Spleen (tissue), 7 donors: ENCODE measurements at regions not wholly inside any gene's neighbourhood (a gene's known extent, or its start where the extent isn't known, plus 50 kb on each side); places are given as distances from the start of the nearest gene placed in this dataset.

Source experiments
- POLR2AphosphoS5 ChIP-seq, 3 donors: sonication (generic); formaldehyde crosslinking; IDR thresholded peaks; one replicate each; pipeline ENCODE4 v1.5.1; 2017; ENCODE audit warnings: antibody characterized with exemption in 3 of 3
- TF ChIP-seq, protein P1 (sequence below), 11 experiments: fragments of 200-600 bp in 7 of 11; fragments of 450-650 bp in 4 of 11; sonication (generic) in 4 of 11; IDR thresholded peaks in 8 of 11; conservative IDR thresholded peaks in 3 of 11; 1 replicate in 7 of 11; 2 replicates in 4 of 11; pipeline versions ENCODE4 v1.4.0 to v1.8.0; 2016 to 2021; ENCODE audit warnings: antibody characterized with exemption in 11 of 11, inconsistent platforms in 4 of 11, mild to moderate bottlenecking in 1 of 11
- donor health status: DM: no; HTN: no; CAD: no; lungs with moderate emphysema.
- donor health status: DM: no; HTN: no; CAD: no.
- donor health status: DM: no; HTN: no; CAD: no.

DNA sequence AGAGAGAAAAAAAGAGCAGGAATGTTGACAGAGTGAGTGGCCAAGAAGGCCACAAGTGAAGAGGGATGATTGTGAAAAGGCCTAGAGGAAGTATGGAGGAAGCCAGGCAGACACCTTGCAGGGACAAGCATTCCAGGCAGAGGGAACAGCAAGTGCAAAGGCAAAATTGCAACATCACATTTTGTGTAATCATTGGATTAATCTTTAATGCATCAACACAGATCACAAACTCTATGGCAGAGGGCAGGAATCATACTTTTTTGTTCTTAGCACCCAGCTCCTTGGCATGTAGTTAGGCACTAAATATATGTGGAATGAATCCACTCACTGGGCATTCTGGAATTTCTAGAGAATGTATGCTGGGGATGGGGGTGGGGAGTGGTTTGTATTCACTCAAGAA lies 312.1 kb upstream of the PROK2 start:
- TF ChIP-seq, protein P1, sequence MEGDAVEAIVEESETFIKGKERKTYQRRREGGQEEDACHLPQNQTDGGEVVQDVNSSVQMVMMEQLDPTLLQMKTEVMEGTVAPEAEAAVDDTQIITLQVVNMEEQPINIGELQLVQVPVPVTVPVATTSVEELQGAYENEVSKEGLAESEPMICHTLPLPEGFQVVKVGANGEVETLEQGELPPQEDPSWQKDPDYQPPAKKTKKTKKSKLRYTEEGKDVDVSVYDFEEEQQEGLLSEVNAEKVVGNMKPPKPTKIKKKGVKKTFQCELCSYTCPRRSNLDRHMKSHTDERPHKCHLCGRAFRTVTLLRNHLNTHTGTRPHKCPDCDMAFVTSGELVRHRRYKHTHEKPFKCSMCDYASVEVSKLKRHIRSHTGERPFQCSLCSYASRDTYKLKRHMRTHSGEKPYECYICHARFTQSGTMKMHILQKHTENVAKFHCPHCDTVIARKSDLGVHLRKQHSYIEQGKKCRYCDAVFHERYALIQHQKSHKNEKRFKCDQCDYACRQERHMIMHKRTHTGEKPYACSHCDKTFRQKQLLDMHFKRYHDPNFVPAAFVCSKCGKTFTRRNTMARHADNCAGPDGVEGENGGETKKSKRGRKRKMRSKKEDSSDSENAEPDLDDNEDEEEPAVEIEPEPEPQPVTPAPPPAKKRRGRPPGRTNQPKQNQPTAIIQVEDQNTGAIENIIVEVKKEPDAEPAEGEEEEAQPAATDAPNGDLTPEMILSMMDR (IDR thresholded peaks at IDR 0.05 in 8 of 11, conservative IDR thresholded peaks at IDR 0.05 in 3 of 11): no peak
- TF ChIP-seq POLR2AphosphoS5 (IDR thresholded peaks at IDR 0.05): no peak
